AG09309 (cell line): ENCODE measurements at regions not wholly inside any gene's neighbourhood (a gene's known extent, or its start where the extent isn't known, plus 50 kb on each side); places are given as distances from the start of the nearest gene placed in this dataset.

Source experiments
- DNase-seq: peaks from one replicate; pipeline ENCODE4 v3.0.0-alpha.2; 2010; ENCODE audit warnings: low read depth
- H3K4me3 ChIP-seq: 2 replicates; pipeline ENCODE4 v1.5.1; 2011; ENCODE audit warnings: mild to moderate bottlenecking, low read depth, low read length, moderate library complexity; ENCODE audit not compliant: control insufficient read depth
- TF ChIP-seq, protein P1 (sequence below): IDR thresholded peaks from 2 replicates; pipeline ENCODE4 v1.5.1; 2011; ENCODE audit warnings: mild to moderate bottlenecking, low read depth, low read length, inconsistent platforms; ENCODE audit not compliant: insufficient read depth, control insufficient read depth; ENCODE audit errors: missing control alignments

- DNase-seq, result no peak
- H3K4me3 ChIP-seq, result no peak overlapping the region
- TF ChIP-seq, protein P1, sequence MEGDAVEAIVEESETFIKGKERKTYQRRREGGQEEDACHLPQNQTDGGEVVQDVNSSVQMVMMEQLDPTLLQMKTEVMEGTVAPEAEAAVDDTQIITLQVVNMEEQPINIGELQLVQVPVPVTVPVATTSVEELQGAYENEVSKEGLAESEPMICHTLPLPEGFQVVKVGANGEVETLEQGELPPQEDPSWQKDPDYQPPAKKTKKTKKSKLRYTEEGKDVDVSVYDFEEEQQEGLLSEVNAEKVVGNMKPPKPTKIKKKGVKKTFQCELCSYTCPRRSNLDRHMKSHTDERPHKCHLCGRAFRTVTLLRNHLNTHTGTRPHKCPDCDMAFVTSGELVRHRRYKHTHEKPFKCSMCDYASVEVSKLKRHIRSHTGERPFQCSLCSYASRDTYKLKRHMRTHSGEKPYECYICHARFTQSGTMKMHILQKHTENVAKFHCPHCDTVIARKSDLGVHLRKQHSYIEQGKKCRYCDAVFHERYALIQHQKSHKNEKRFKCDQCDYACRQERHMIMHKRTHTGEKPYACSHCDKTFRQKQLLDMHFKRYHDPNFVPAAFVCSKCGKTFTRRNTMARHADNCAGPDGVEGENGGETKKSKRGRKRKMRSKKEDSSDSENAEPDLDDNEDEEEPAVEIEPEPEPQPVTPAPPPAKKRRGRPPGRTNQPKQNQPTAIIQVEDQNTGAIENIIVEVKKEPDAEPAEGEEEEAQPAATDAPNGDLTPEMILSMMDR, result no peak
Observed at GRCh38 chr5:152066784-152067183, 142.1 kb upstream of the GLRA1 start.

DNA sequence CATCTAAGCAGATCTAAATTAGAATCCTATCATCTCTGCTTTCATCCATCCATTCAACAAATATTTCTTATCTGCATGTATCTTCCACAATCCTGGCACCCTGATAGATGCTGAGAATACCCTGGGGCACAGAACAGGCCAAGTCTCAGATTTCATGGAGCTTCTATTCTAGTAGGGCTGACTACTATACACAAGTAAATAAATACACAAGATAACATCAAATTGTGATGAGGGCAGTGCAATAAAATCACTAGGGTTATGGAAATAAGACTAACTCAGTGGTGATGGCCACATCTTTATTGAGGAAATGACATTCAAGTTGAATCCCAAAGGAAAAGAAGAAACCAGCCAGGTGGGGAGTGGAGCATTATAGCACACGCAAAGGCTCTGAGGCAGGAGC, 138.4 kb upstream of the GLRA1 start:
- DNase-seq, result no peak
- no peak overlapping the region for H3K4me3 ChIP-seq
- TF ChIP-seq, protein P1, result no peak

DNA sequence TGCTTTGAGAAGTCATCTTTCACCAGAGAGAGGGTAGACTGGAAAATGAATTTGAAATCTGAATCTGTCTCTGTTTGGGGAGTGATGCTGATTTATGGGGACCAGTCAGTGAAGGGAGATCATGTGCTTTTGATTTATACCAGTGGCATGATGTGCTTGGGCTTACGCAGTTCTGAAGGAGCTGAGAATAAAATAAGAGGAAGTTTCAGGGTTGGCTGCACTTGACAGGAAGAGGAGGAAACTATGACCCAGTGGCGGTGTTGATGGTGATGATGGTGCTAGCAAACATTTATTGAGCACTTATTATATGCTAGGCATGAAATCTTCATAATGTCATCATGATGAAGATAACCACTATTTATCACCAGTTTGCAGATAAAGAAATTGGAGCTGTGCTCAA, 136.4 kb upstream of the GLRA1 start:
- TF ChIP-seq, protein P1, result no peak
- H3K4me3 ChIP-seq, result no peak overlapping the region
- DNase-seq, result no peak

- no peak for DNase-seq
- TF ChIP-seq, protein P1, result no peak
- no peak overlapping the region for H3K4me3 ChIP-seq
Observed at GRCh38 chr5:152058267-152058666, 133.6 kb upstream of the GLRA1 start.

DNA sequence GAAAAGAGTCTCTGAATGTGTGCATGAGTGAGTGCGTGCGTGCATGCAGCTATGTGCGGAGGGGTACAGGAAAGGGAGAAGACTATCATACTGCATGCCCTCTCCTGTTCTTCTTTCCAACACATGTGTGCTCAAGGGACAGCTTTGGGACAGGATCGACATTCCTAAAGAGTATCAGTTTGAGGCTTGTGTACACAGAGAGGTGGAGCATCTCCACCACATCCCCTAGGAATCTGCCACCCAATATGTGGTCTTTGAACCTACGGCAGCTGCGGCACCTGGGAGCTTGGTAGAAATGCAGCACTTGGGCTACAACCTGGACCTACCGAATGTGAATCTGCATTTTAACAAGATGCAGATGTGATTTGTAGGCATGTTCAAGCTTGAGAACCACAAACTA, 132.3 kb upstream of the GLRA1 start:
- no peak for DNase-seq
- TF ChIP-seq, protein P1, result no peak
- H3K4me3 ChIP-seq, result no peak overlapping the region

- TF ChIP-seq, protein P1, result no peak
- H3K4me3 ChIP-seq, result no peak overlapping the region
- no peak for DNase-seq
Observed at GRCh38 chr5:152052470-152052869, 127.8 kb upstream of the GLRA1 start.

DNA sequence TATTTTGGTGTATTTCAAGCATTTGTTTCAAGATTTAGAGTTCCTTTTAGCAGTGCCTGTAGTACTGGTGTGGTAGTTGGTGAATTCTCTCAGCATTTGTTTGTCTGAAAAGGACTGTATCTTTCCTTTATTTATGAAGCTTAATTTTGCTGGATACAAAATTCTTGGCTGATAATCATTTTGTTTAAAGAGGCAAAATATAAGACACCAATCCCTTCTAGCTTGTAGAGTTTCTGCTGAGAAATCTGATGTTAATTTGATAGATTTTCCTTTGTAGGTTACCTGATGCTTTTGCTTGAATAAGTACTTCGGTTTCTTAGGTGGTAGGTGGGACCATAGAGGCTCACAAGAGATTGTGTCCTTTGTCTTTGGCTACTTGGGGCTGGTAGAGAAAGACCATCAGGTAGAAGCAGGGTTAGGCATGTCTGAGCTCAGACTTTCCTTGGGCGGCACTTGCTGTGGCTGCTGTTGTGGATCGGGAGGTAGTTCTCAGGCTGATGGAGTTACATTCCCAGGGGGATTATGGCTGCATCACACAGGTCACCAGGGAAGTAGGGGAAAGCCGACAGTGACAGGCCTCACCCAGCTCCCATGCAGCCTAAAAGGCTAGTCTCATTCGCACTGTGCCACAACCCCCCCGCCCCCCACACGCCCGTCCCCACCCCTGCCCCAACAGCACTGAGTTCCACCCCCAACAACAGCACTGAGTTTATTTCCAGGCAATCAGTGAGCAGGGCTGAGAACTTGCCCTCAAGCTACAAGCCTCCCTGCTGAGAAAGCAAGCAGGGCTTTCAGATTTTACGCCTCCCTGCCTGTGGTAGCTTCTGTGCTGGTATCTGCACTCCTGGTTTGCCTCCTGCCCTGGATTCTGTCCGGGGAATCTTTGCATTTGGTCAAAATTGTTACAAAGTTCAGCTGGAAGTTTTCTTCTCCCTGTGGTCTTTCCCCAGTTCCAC, 127.1 kb upstream of the GLRA1 start:
- H3K4me3 ChIP-seq, result no peak overlapping the region
- TF ChIP-seq, protein P1, result no peak
- no peak for DNase-seq
